ENCODE measurements at regions not wholly inside any gene's neighbourhood (a gene's known extent, or its start where the extent isn't known, plus 50 kb on each side); places are given as distances from the start of the nearest gene placed in this dataset.
A peak's percentile ranks its signal among the peaks of the same experiment; 100 is the strongest.

- no peak for DNase-seq
Measured at GRCh38 chr22:47954107-47954506, 1191.7 kb downstream of the TBC1D22A start.

GRCh38 chr22:47944941-47945340 is 1182.5 kb downstream of the TBC1D22A start:
- DNase-seq = no peak

DNA sequence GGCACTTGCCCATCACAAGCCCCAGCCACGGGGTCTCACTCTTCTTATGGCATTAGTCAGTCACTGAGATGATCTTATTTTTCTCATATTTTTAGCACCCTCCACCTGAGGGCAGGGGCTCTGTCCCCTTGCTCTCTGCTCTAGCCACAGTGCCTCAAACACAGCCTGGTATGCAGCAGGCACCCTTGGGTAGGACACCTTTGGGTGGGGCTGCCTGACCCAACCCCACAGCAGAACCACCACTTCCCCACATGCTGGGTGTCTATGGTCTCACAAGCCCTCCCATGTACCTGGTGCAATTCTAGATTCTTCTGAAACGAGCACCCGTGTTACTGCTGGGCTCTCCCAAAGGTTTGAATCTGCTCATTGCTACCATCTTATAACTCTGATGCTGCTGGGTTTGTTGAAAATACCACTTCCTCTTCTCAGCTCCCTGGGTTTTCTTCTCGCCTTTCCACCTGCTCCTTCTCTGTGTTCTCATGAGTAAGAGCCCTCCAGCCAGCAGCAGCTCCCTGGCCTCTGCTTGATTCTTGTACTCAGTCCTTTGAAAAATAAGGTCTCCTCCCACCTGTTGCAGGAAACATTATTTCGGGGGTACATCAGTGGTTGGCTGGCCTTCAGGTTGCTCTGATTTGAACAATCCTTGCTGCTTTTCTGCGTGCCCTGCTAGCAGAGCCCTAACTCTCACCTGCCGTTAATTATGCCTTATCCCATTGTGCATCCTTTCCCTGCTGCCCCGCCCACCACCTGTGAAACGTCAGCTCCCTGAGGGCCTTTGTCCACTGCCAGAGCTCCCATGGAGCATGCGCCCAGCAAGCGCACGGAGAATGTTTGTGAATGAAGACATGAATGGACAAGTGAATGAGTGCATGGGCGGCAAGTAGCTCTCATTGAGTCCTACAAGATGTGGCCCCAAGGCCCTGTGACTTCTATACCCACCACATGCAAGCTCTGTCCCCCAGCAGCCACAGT is 1181.6 kb downstream of the TBC1D22A start:
- no peak for DNase-seq

GRCh38 chr22:47940211-47940610 is 1177.8 kb downstream of the TBC1D22A start:
- no peak for DNase-seq

DNA sequence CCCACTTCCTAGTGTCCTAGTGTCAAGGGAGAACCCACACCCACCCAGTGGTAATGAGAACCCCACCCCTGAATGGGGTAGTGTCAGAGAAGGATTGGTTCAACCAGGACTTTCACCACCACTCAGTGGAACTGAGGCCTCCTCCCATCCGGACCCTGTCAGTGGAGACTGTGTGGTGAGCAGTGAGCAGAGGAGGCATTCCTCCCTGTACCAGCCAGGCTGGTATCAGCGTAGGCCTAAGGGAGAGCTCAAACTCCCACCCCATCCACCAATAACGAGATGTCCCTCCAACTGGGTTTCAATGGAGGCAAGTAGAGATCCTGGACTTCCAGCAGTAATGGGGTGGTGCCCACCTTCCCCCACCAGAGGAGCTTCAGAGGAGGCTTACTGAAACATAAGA is 1171.4 kb downstream of the TBC1D22A start:
- DNase-seq = no peak

DNA sequence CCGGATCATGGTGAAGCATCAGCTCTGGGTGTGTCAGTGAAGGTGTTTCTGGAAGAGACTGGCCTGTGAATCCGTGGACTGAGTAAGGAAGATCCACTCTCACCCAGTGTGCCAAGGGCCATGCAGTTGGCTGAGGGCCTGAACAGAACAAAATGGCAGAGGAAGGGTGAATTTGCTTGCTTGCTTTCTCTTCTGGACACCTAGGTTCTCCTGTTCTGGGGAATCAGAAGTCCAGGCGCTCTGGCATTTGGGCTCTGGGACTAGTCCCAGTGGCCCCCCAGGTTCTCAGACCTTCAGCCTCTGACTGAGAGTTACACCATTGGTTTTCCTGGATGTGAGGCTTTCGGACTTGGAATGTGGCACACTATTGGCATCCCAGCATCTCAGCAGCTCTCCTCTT is 1170.8 kb downstream of the TBC1D22A start:
- DNase-seq = no peak

DNA sequence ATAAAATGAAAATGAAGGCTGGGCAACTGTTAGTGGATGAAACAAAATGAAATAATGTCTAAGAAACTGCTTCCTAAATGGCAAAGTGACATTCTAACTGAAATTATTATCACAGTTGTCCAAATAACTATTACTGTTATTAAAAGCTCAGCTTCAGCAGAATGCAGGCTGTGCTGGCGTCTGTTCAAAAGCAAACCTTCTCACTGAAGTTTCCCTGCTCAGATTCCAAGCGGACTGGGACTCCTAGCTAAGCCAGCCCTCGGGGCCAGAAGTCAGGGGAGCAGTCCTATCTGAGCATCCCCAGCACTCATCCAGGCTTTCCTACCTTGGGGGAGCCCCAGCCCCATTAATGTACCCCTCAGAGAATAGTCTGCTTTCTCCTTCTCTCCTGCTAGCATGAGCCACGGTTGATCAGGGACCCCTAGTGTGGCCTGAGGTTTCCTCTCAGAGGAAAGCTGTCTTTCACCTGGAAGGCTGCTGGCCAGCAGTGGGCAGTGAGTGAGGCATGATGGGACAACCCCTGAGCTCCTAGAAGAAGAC is 1167.3 kb downstream of the TBC1D22A start:
- DNase-seq = no peak

DNA sequence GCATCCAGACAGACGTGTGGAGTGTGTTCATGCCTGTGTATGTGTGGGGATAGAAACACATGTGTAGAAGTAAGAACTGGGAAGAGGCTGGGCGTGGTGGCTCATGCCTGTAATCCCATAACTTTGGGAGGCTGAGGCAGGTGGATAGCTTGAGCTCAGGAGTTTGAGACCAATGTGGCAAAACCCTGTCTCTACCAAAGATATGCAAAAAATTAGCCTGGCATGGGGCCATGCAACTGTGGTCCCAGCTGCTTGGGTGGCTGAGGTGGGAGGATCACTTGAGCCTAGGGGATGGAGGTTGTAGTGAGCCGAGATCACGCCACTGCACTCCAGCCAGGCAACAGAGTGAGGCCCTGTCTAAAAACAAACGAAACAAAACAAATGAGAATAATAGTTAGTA is 1166.6 kb downstream of the TBC1D22A start:
- no peak for DNase-seq

DNA sequence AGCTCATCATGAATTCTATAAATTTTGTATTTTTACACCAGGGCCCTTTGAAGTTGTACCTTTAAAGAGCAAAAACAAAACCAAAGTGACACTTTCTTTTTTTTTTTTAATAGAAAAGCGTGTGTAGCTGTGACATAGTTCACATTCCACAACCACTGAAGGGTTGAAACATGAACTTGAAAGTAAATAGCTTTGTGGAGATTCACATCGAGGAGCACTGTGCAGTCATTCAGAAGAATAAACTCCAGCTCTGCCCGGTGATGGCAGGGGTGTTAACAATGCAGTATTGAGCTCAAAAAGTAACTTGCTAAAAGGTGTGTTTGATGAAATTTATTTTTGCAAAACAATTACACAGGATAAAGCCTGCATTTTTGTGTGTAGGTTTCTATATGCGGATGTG is 1166.2 kb downstream of the TBC1D22A start:
- DNase-seq = no peak

- DNase-seq = no peak
Measured at GRCh38 chr22:47927648-47928210, 1165.3 kb downstream of the TBC1D22A start.

DNA sequence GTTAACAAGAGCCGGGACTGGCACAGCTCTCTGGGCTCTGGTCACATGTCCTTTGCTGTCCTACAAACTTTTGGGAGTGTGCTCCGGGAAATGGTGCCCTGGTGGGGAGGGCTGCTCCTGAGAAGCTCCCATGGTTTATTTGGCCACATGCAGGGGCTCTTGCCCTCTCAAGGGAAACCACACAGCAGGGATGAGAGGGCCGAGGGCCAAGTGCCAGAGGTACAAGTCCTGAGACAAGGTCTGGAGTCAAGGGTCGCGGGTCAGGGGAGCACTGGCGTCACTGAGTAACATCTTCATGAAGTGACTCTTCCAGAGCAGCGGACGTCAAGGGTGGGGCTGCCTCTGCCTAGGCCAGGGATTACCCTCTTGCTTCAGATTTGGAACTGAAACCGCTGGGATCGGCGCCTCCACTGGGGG is 1160.6 kb downstream of the TBC1D22A start:
- no peak for DNase-seq

DNA sequence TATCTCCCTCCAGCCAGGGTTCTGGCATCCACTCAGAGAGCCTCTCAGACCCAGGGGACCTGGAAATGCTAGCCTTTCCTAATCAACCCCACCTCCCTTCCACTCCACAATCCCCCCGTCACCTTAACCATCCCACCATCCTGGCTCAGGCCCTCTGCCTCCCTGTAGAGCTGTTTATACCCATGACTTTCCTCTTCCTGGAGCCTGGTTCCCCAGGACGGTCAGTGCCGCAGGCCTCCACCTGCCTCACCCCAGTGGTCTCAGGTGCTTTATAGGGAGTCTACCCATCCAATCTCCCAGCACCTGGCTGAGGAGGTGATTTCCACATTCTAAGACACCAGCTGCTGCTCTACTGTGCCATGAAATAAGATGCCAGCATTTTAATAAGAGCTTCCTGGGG is 1159.5 kb downstream of the TBC1D22A start:
- no peak for DNase-seq

- DNase-seq = no peak
Measured at GRCh38 chr22:47920380-47920959, 1158.0 kb downstream of the TBC1D22A start.

DNA sequence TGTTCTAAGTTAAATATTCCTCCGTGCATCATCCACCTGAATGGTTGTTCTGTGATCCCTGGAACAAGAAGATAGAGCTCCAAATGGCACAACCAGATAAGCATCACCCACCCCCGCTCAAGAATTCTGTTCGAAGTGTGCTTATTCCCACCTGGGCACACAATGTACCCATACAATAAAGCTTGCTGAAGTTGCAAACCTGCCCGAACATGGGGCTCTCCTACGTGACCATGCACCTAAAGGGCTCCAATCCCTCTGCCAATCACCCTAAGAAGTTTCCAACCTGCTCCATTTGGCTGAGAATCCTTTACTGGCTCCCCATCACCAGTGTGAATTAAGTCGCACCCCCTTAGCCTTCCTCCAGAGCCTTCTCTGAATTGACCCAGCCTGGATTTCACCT is 1157.4 kb downstream of the TBC1D22A start:
- no peak for DNase-seq

- DNase-seq = no peak
Measured at GRCh38 chr22:47919001-47919441, 1156.6 kb downstream of the TBC1D22A start.

- peak; percentile 47 for DNase-seq
Measured at GRCh38 chr22:47918276-47918921, 1155.9 kb downstream of the TBC1D22A start.

GRCh38 chr22:47914481-47915097 is 1152.1 kb downstream of the TBC1D22A start:
- no peak for DNase-seq

DNA sequence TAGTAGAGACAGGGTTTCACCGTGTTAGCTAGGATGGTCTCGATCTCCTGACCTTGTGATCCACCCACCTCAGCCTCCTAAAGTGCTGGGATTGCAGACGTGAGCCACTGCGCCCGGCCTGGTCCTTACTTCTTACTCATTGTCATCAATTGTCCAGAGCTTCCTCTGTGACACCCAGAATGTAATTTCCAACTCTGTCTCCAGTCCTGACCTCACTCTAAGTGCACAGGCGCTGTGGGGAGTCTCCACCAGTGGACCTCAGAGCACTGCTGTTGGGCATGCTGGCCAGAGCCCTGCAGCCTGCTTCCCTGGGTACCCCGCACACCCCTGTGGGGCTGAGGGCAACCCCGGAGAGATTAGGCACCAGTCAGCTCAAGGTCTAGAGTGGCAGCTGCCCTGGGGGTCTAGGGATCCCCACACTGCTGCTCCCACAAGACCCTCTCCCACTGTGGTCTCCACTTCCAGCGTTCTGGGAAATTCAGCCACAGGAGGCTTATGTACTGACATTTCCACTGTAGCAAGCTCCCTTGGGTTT is 1140.3 kb downstream of the TBC1D22A start:
- DNase-seq = no peak

- DNase-seq = no peak
Measured at GRCh38 chr22:47901911-47902310, 1139.5 kb downstream of the TBC1D22A start.

DNA sequence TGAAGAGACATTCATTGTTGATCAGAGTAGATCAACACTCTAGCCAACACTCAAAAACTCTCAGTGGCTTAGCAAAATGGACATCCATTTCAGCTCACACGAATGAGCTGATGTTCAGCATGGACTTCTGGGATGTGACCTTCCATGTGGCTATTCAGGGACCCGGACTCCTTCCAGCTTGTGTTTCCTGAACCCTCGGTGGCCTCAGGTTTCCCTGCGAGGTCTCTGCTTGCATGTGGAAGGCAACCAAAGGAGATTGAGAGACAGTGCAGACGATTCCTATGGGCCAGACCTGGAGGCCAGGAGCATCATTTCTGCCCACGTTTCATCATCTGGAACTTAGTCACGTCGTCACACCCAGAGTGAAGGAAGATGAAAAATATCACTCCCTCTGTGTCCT is 1137.4 kb downstream of the TBC1D22A start:
- DNase-seq = no peak

GRCh38 chr22:47898946-47899345 is 1136.5 kb downstream of the TBC1D22A start:
- DNase-seq = no peak

DNA sequence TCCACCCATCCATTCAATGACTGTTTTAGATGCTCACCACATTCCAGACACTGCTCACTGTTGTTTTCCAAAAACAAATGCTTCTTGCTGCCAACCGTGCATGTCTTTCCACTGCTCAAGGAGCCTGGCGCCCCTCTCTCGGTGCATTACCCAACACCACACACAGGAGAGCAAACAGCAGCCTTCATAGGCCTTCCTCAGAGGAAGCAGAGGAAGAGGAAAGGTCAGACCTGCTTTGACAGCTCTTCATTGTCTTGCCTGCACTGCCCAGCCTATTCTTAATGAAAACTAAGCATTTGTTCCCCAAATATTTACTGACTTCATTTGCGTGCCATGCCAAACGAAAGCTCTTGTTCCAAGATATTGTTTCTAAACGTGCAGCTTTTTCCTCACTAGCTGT is 1129.2 kb downstream of the TBC1D22A start:
- DNase-seq = no peak
